ENCODE measurements at regions not wholly inside any gene's neighbourhood (a gene's known extent, or its start where the extent isn't known, plus 50 kb on each side); places are given as distances from the start of the nearest gene placed in this dataset.

GRCh38 chr3:27797773-27798172, 75.7 kb upstream of the EOMES start:
- TF ChIP-seq CTCF (IDR thresholded peaks at IDR 0.05) (no peak), EZH2phosphoT487 (IDR thresholded peaks at IDR 0.05) (no peak)
